ENCODE measurements at regions not wholly inside any gene's neighbourhood (a gene's known extent, or its start where the extent isn't known, plus 50 kb on each side); places are given as distances from the start of the nearest gene placed in this dataset.
A peak's percentile ranks its signal among the peaks of the same experiment; 100 is the strongest.

GRCh38 chr6:141301779-141302178 is 830.9 kb upstream of the GJE1 start:
- Histone ChIP-seq H3K9me3 (ENCODE audit: insufficient read depth, low read length) (no peaks in the 10 kb centered on the region), H3K4me2 (ENCODE audit: low read depth, low read length, poor library complexity, severe bottlenecking) (no peak overlapping the region), H3K36me3 (ENCODE audit: low read length) (no peaks in the 10 kb centered on the region), H3K4me3 (ENCODE audit: insufficient read depth, low read length, poor library complexity, severe bottlenecking) (no peak overlapping the region), H3K27ac (ENCODE audit: low read depth, low read length) (no peak overlapping the region), H3K9me2 (replicated peaks; ENCODE audit: insufficient read depth, low read length) (no peaks in the 10 kb centered on the region), H2AFZ (ENCODE audit: low read depth, low read length, severe bottlenecking) (no peak overlapping the region), H3F3A (ENCODE audit: insufficient read depth) (no peaks in the 10 kb centered on the region), H4K20me1 (ENCODE audit: low read depth, low read length) (no peaks in the 10 kb centered on the region), H3K27me3 (ENCODE audit: low read length) (no peaks in the 10 kb centered on the region), H3K9ac (ENCODE audit: low read length) (no peak overlapping the region), H3K79me2 (ENCODE audit: insufficient read depth, low read length) (no peaks in the 10 kb centered on the region)
- TF ChIP-seq CTCF (IDR thresholded peaks at IDR 0.05; ENCODE audit: insufficient read depth, low read length, poor library complexity, severe bottlenecking) (no peak), EZH2phosphoT487 (conservative IDR thresholded peaks at IDR 0.05; ENCODE audit: low read length) (no peak)

- Histone ChIP-seq H3K36me3 (ENCODE audit: low read length) (no peaks in the 10 kb centered on the region), H3K9me3 (ENCODE audit: insufficient read depth, low read length) (no peaks in the 10 kb centered on the region), H3K4me3 (ENCODE audit: insufficient read depth, low read length, poor library complexity, severe bottlenecking) (no peak overlapping the region), H3K4me2 (ENCODE audit: low read depth, low read length, poor library complexity, severe bottlenecking) (peak overlapping the region; percentile 4), H3K27ac (ENCODE audit: low read depth, low read length) (no peak overlapping the region), H3K27me3 (ENCODE audit: low read length) (no peaks in the 10 kb centered on the region), H3K9ac (ENCODE audit: low read length) (no peak overlapping the region), H3K9me2 (replicated peaks; ENCODE audit: insufficient read depth, low read length) (no peaks in the 10 kb centered on the region), H3F3A (ENCODE audit: insufficient read depth) (no peaks in the 10 kb centered on the region), H3K79me2 (ENCODE audit: insufficient read depth, low read length) (no peaks in the 10 kb centered on the region), H4K20me1 (ENCODE audit: low read depth, low read length) (no peaks in the 10 kb centered on the region), H2AFZ (ENCODE audit: low read depth, low read length, severe bottlenecking) (peak overlapping the region; percentile 25)
- TF ChIP-seq CTCF (IDR thresholded peaks at IDR 0.05; ENCODE audit: insufficient read depth, low read length, poor library complexity, severe bottlenecking) (no peak), EZH2phosphoT487 (conservative IDR thresholded peaks at IDR 0.05; ENCODE audit: low read length) (no peak)
These were observed 841.6 kb upstream of the GJE1 start for GRCh38 chr6:141290941-141291721.

GRCh38 chr6:141288947-141289346 is 843.8 kb upstream of the GJE1 start:
- no peaks in the 10 kb centered on the region for H3K79me2 ChIP-seq (ENCODE audit: insufficient read depth, low read length)
- no peaks in the 10 kb centered on the region for H3K36me3 ChIP-seq (ENCODE audit: low read length)
- no peak for TF ChIP-seq EZH2phosphoT487 (conservative IDR thresholded peaks at IDR 0.05; ENCODE audit: low read length)
- H3K27ac ChIP-seq (ENCODE audit: low read depth, low read length), result no peak overlapping the region
- no peak overlapping the region for H2AFZ ChIP-seq (ENCODE audit: low read depth, low read length, severe bottlenecking)
- H3K9me3 ChIP-seq (ENCODE audit: insufficient read depth, low read length), result no peaks in the 10 kb centered on the region
- no peaks in the 10 kb centered on the region for H3K9me2 ChIP-seq (replicated peaks; ENCODE audit: insufficient read depth, low read length)
- no peak overlapping the region for H3K4me2 ChIP-seq (ENCODE audit: low read depth, low read length, poor library complexity, severe bottlenecking)
- H4K20me1 ChIP-seq (ENCODE audit: low read depth, low read length), result no peaks in the 10 kb centered on the region
- H3K27me3 ChIP-seq (ENCODE audit: low read length), result no peaks in the 10 kb centered on the region
- H3K4me3 ChIP-seq (ENCODE audit: insufficient read depth, low read length, poor library complexity, severe bottlenecking), result no peak overlapping the region
- no peak overlapping the region for H3K9ac ChIP-seq (ENCODE audit: low read length)
- no peaks in the 10 kb centered on the region for H3F3A ChIP-seq (ENCODE audit: insufficient read depth)

GRCh38 chr6:141282263-141282662 is 850.5 kb upstream of the GJE1 start:
- H3K9me3 ChIP-seq (ENCODE audit: insufficient read depth, low read length), result no peaks in the 10 kb centered on the region
- no peak for TF ChIP-seq CTCF (IDR thresholded peaks at IDR 0.05; ENCODE audit: insufficient read depth, low read length, poor library complexity, severe bottlenecking)
- TF ChIP-seq EZH2phosphoT487 (conservative IDR thresholded peaks at IDR 0.05; ENCODE audit: low read length), result no peak
- no peaks in the 10 kb centered on the region for H4K20me1 ChIP-seq (ENCODE audit: low read depth, low read length)
- no peaks in the 10 kb centered on the region for H3K79me2 ChIP-seq (ENCODE audit: insufficient read depth, low read length)
- no peaks in the 10 kb centered on the region for H3K27me3 ChIP-seq (ENCODE audit: low read length)
- H3K9me2 ChIP-seq (replicated peaks; ENCODE audit: insufficient read depth, low read length), result no peaks in the 10 kb centered on the region
- H2AFZ ChIP-seq (ENCODE audit: low read depth, low read length, severe bottlenecking), result no peak overlapping the region
- no peak overlapping the region for H3K4me2 ChIP-seq (ENCODE audit: low read depth, low read length, poor library complexity, severe bottlenecking)
- H3K4me3 ChIP-seq (ENCODE audit: insufficient read depth, low read length, poor library complexity, severe bottlenecking), result no peak overlapping the region
- H3K9ac ChIP-seq (ENCODE audit: low read length), result no peak overlapping the region
- H3K27ac ChIP-seq (ENCODE audit: low read depth, low read length), result no peak overlapping the region
- no peaks in the 10 kb centered on the region for H3F3A ChIP-seq (ENCODE audit: insufficient read depth)
- H3K36me3 ChIP-seq (ENCODE audit: low read length), result no peaks in the 10 kb centered on the region
